GM12878 (cell line): ENCODE measurements at regions not wholly inside any gene's neighbourhood (a gene's known extent, or its start where the extent isn't known, plus 50 kb on each side); places are given as distances from the start of the nearest gene placed in this dataset.

Source experiments
- ATAC-seq: fragments of 200-7000 bp; cut with Tn5 transposase; 3 replicates; pipeline ENCODE4 v1.9.1; 2020; ENCODE audit warnings: mild to moderate bottlenecking, moderate library complexity
- BruUV-seq: library from RNA; stranded (reverse); fragments of 400-500 nt; replicated peaks from 2 replicates; lab custom pipeline; 2021; lab: Mats Ljungman, UMichigan
- CTCF ChIA-PET: fragments of 300-600 bp; sonication (Branson Sonifier 250); formaldehyde crosslinking; extraction: SDS; loops from one replicate; lab custom pipeline; 2021; ENCODE audit warnings: inconsistent platforms; lab: Yijun Ruan, JAX
- POLR2A ChIA-PET: fragments of 350-600 bp; formaldehyde crosslinking; extraction: SDS; loops from one replicate; lab custom pipeline; 2021; ENCODE audit warnings: inconsistent platforms; lab: Charles Lee
- RAD21 ChIA-PET: fragments of 300-600 bp; sonication (Branson Sonifier 250); formaldehyde crosslinking; loops from one replicate; lab custom pipeline; 2023; ENCODE audit warnings: antibody characterized with exemption; ENCODE audit not compliant: unreplicated experiment; lab: Charles Lee
- SMC1A ChIA-PET: fragments of 300-600 bp; sonication (Branson Sonifier 250); formaldehyde crosslinking; loops from one replicate; lab custom pipeline; 2023; ENCODE audit not compliant: unreplicated experiment, uncharacterized antibody; lab: Charles Lee
- DNase-seq: peaks from one replicate; pipeline ENCODE4 v3.0.0-alpha.2; 2011; ENCODE audit warnings: low read depth, low spot score
- FAIRE-seq: peaks from 3 replicates; lab custom pipeline; 2011; peaks lifted over from hg19 to GRCh38; lab: Jason Lieb, UNC
- H2AFZ ChIP-seq: 2 replicates; pipeline ENCODE4 v1.6.0; 2011; ENCODE audit warnings: low read depth, low read length, control low read depth; ENCODE audit not compliant: control insufficient read depth
- H3K27ac ChIP-seq: 2 replicates; pipeline ENCODE4 v1.5.1; 2011; ENCODE audit warnings: control low read depth; ENCODE audit not compliant: control insufficient read depth, insufficient read depth
- H3K27me3 ChIP-seq, 2 experiments: replicated peaks in 1 of 2; 2 replicates each; pipeline versions ENCODE4 v1.6.0 to v1.6.1; 2011; ENCODE audit warnings: low read length in 1 of 2; ENCODE audit not compliant: control insufficient read depth in 2 of 2, insufficient read depth in 2 of 2
- H3K36me3 ChIP-seq, 2 experiments: 2 replicates each; pipeline ENCODE4 v1.5.1; 2011; ENCODE audit warnings: low read length in 1 of 2; ENCODE audit not compliant: control insufficient read depth in 2 of 2, insufficient read depth in 2 of 2
- H3K4me1 ChIP-seq: 2 replicates; pipeline ENCODE4 v1.6.1; 2011; ENCODE audit warnings: mild to moderate bottlenecking, low read length, moderate library complexity, mixed read lengths; ENCODE audit not compliant: control insufficient read depth, insufficient read depth
- H3K4me2 ChIP-seq: 2 replicates; pipeline ENCODE4 v1.6.0; 2011; ENCODE audit warnings: control low read depth; ENCODE audit not compliant: control insufficient read depth, insufficient read depth
- H3K4me3 ChIP-seq: fragments of 200-600 bp; sonication (generic); 2 replicates; pipeline ENCODE4 v1.5.1; 2016
- H3K79me2 ChIP-seq: 2 replicates; pipeline ENCODE4 v1.6.0; 2011; ENCODE audit warnings: low read length; ENCODE audit not compliant: control insufficient read depth, insufficient read depth
- H3K9ac ChIP-seq: 2 replicates; pipeline ENCODE4 v1.8.0; 2011; ENCODE audit warnings: low read length, control low read depth, mixed read lengths; ENCODE audit not compliant: control insufficient read depth, insufficient read depth
- H3K9me3 ChIP-seq: replicated peaks from 3 replicates; pipeline ENCODE4 v1.5.1; 2011; ENCODE audit warnings: mild to moderate bottlenecking, low read length; ENCODE audit not compliant: control insufficient read depth, insufficient read depth
- H4K20me1 ChIP-seq: 2 replicates; pipeline ENCODE4 v1.6.0; 2011; ENCODE audit not compliant: control insufficient read depth, insufficient read depth
- CREB1 ChIP-seq: IDR thresholded peaks from 2 replicates; pipeline ENCODE4 v1.6.1; 2012; ENCODE audit warnings: low read depth, mild to moderate bottlenecking, inconsistent platforms
- FOXK2 ChIP-seq: fragments of 450-650 bp; IDR thresholded peaks from 2 replicates; pipeline ENCODE4 v1.6.1; 2017; ENCODE audit warnings: mild to moderate bottlenecking, moderate library complexity
- IKZF2 ChIP-seq, 2 experiments: fragments of 450-650 bp; IDR thresholded peaks; 2 replicates each; pipeline ENCODE4 v1.6.1; 2017; ENCODE audit warnings: mild to moderate bottlenecking in 2 of 2, moderate library complexity in 2 of 2
- JUND ChIP-seq: IDR thresholded peaks from 2 replicates; pipeline ENCODE4 v1.6.1; 2012; ENCODE audit warnings: low read depth, mild to moderate bottlenecking, low read length, improper control_type of control experiment, moderate library complexity
- KAT2A ChIP-seq: conservative IDR thresholded peaks from 2 replicates; pipeline ENCODE4 v1.6.1; 2011; ENCODE audit warnings: low read depth, low read length; ENCODE audit not compliant: control insufficient read depth
- KLF5 ChIP-seq: fragments of 450-650 bp; IDR thresholded peaks from 2 replicates; pipeline ENCODE4 v1.6.1; 2014; ENCODE audit warnings: mild to moderate bottlenecking; ENCODE audit not compliant: partially characterized antibody
- MYC ChIP-seq: IDR thresholded peaks from 2 replicates; pipeline ENCODE4 v1.6.1; 2011; ENCODE audit warnings: mild to moderate bottlenecking, low read length, moderate library complexity, inconsistent platforms; ENCODE audit not compliant: insufficient read depth, insufficient replicate concordance, insufficient read length, severe bottlenecking
- NR2C1 ChIP-seq: fragments of 450-650 bp; IDR thresholded peaks from 2 replicates; pipeline ENCODE4 v1.6.1; 2017; ENCODE audit warnings: antibody characterized with exemption, mild to moderate bottlenecking, moderate library complexity
- NR2C2 ChIP-seq: IDR thresholded peaks from 2 replicates; pipeline ENCODE4 v1.6.1; 2011; ENCODE audit warnings: borderline replicate concordance, low read depth; ENCODE audit not compliant: control insufficient read depth, insufficient read length
- NRF1 ChIP-seq: conservative IDR thresholded peaks from 2 replicates; pipeline ENCODE4 v1.6.1; 2011; ENCODE audit warnings: mild to moderate bottlenecking, low read depth, low read length, improper control_type of control experiment
- PAX5 ChIP-seq: IDR thresholded peaks from 2 replicates; pipeline ENCODE4 v1.6.1; 2011; ENCODE audit warnings: low read depth, low read length, borderline replicate concordance
- PAX8 ChIP-seq: fragments of 450-650 bp; IDR thresholded peaks from 2 replicates; pipeline ENCODE4 v1.6.1; 2017; ENCODE audit warnings: mild to moderate bottlenecking, moderate library complexity
- POLR2A ChIP-seq: IDR thresholded peaks from 2 replicates; pipeline ENCODE4 v1.6.1; 2011; ENCODE audit warnings: low read depth, mild to moderate bottlenecking, low read length
- TCF7 ChIP-seq: IDR thresholded peaks from 2 replicates; pipeline ENCODE4 v1.6.1; 2014; ENCODE audit warnings: antibody characterized with exemption, borderline replicate concordance
- USF1 ChIP-seq: IDR thresholded peaks from 2 replicates; pipeline ENCODE4 v1.6.1; 2011; ENCODE audit warnings: borderline replicate concordance, low read depth, mild to moderate bottlenecking, moderate library complexity, mixed read lengths, low read length; ENCODE audit not compliant: insufficient read depth; ENCODE audit errors: extremely low read length
- YY1 ChIP-seq: IDR thresholded peaks from 2 replicates; pipeline ENCODE4 v1.6.1; 2011; ENCODE audit warnings: low read depth, mild to moderate bottlenecking, low read length
- ZNF384 ChIP-seq: IDR thresholded peaks from 2 replicates; pipeline ENCODE4 v1.6.1; 2012; ENCODE audit warnings: low read depth, mild to moderate bottlenecking, low read length, improper control_type of control experiment, borderline replicate concordance
- ZNF687 ChIP-seq: fragments of 450-650 bp; IDR thresholded peaks from 2 replicates; pipeline ENCODE4 v1.6.1; 2017; ENCODE audit warnings: mild to moderate bottlenecking, moderate library complexity
- ZSCAN29 ChIP-seq: fragments of 450-650 bp; IDR thresholded peaks from 2 replicates; pipeline ENCODE4 v1.6.1; 2017; ENCODE audit warnings: mild to moderate bottlenecking, moderate library complexity
- ZZZ3 ChIP-seq: IDR thresholded peaks from 2 replicates; pipeline ENCODE4 v1.6.1; 2011; ENCODE audit warnings: low read depth; ENCODE audit not compliant: control insufficient read depth, insufficient read length
- WGBS: methylation state at CpG from one replicate; pipeline ENCODE4 v1.1.6; 2016; ENCODE audit warnings: low lambda C conversion rate; ENCODE audit not compliant: insufficient replicate concordance, insufficient coverage; ENCODE audit errors: missing lambda C conversion rate; 5-methylcytosine and 5-hydroxymethylcytosine counted together
- in situ Hi-C: fragments of 300-500 bp; cut with MboI; formaldehyde crosslinking; loops from 9 replicates; pipeline ENCODE4 v1.14.3; 2018; ENCODE audit warnings: mixed read lengths
- intact Hi-C: fragments of 100-400 bp; cut with micrococcal nuclease; formaldehyde crosslinking; loops from one replicate; pipeline ENCODE4 v1.14.2; 2022; ENCODE audit not compliant: unreplicated experiment

GRCh38 chr11:23143022-23143421 lies 282.7 kb upstream of the CCDC179 start (continued):
- no peak for TF ChIP-seq USF1
- TF ChIP-seq POLR2A, result no peak

GRCh38 chr11:23151819-23152218 lies 291.5 kb upstream of the CCDC179 start:
- DNase-seq, result no peak
- H3K4me3 ChIP-seq, result no peak overlapping the region
- ChIA-PET SMC1A (no interaction called here), POLR2A (no interaction called here), RAD21 (interaction anchor here (0.8 to 1.3 kb wide), 2 partner anchors 108 to 131 kb away, joined by 3 read pairs; no protein-coding TSS in a partner anchor), CTCF (no interaction called here)
- H3K79me2 ChIP-seq, result no peaks in the 10 kb centered on the region
- no peak overlapping the region for H2AFZ ChIP-seq
- in situ Hi-C loops (no loop called here), intact Hi-C loops (no loop called here)
- H3K4me1 ChIP-seq, result no peaks in the 10 kb centered on the region
- no peaks in the 10 kb centered on the region for H3K9me3 ChIP-seq
- no peak overlapping the region for H3K9ac ChIP-seq
- H4K20me1 ChIP-seq, result no peaks in the 10 kb centered on the region
- TF ChIP-seq TCF7, result no peak
- no peak for TF ChIP-seq PAX8
- TF ChIP-seq MYC, result no peak
- TF ChIP-seq KLF5, result no peak
- no peak for TF ChIP-seq ZSCAN29
- TF ChIP-seq JUND, result no peak
- no peak for TF ChIP-seq NR2C1
- TF ChIP-seq ZNF384, result no peak
- TF ChIP-seq NR2C2, result no peak
- no peak for TF ChIP-seq PAX5
- no peak for TF ChIP-seq IKZF2 (IDR thresholded peaks at IDR 0.05)
- no peak for TF ChIP-seq ZZZ3
- TF ChIP-seq YY1, result no peak
- TF ChIP-seq NRF1, result no peak
- no peak for TF ChIP-seq KAT2A
- no peak for TF ChIP-seq ZNF687
- no peak for TF ChIP-seq CREB1
- no peak for TF ChIP-seq FOXK2
- no peak for ATAC-seq
- WGBS, result 0% methylated on average over 2 of the region's 2 CpGs
- H3K36me3 ChIP-seq, result no peaks in the 10 kb centered on the region
- no peaks in the 10 kb centered on the region for H3K27me3 ChIP-seq
- BruUV-seq, result no TSS peak
- no peak overlapping the region for H3K4me2 ChIP-seq
- FAIRE-seq, result no peak
- no peak overlapping the region for H3K27ac ChIP-seq
